Endodermal cell (in vitro differentiated cells): ENCODE measurements at regions not wholly inside any gene's neighbourhood (a gene's known extent, or its start where the extent isn't known, plus 50 kb on each side); places are given as distances from the start of the nearest gene placed in this dataset.

Source experiments
- DNase-seq: peaks from one replicate; pipeline ENCODE4 v3.0.0-alpha.2; 2017
- H3K27ac ChIP-seq: 2 replicates; pipeline ENCODE4 v1.5.1; 2013; ENCODE audit warnings: mild to moderate bottlenecking, low read depth, low read length, moderate library complexity
- H3K27me3 ChIP-seq: 2 replicates; pipeline ENCODE4 v1.6.1; 2013; ENCODE audit warnings: mild to moderate bottlenecking, low read length, moderate library complexity; ENCODE audit not compliant: insufficient read depth, control insufficient read depth, poor library complexity, severe bottlenecking
- H3K36me3 ChIP-seq: 2 replicates; pipeline ENCODE4 v1.7.0; 2013; ENCODE audit warnings: mild to moderate bottlenecking, low read length, moderate library complexity; ENCODE audit not compliant: control insufficient read depth, insufficient read depth
- H3K4me1 ChIP-seq: one replicate; pipeline ENCODE4 v1.7.0; 2013; ENCODE audit warnings: low read length; ENCODE audit not compliant: control insufficient read depth, insufficient read depth
- H3K4me3 ChIP-seq: 2 replicates; pipeline ENCODE4 v1.5.1; 2013; ENCODE audit warnings: mild to moderate bottlenecking, low read length, moderate library complexity
- H3K9ac ChIP-seq: 2 replicates; pipeline ENCODE4 v1.6.1; 2013; ENCODE audit warnings: mild to moderate bottlenecking, low read length, moderate library complexity; ENCODE audit not compliant: poor library complexity, severe bottlenecking; ENCODE audit errors: extremely low read depth
- H3K9me3 ChIP-seq: 2 replicates; pipeline ENCODE4 v1.6.1; 2013; ENCODE audit warnings: mild to moderate bottlenecking, low read length, moderate library complexity; ENCODE audit not compliant: control insufficient read depth
- H3K27ac Mint-ChIP-seq: 2 replicates; pipeline ENCODE4 v1.8.0; 2020; ENCODE audit warnings: mixed read lengths
- H3K27me3 Mint-ChIP-seq: 2 replicates; pipeline ENCODE4 v1.8.0; 2021; ENCODE audit warnings: mild to moderate bottlenecking, mixed read lengths; ENCODE audit not compliant: insufficient read depth
- H3K36me3 Mint-ChIP-seq: 2 replicates; pipeline ENCODE4 v1.8.0; 2020; ENCODE audit warnings: low read depth, mixed read lengths
- H3K4me1 Mint-ChIP-seq: 2 replicates; pipeline ENCODE4 v1.8.0; 2020; ENCODE audit warnings: mixed read lengths
- H3K4me3 Mint-ChIP-seq: 2 replicates; pipeline ENCODE4 v1.8.0; 2020; ENCODE audit warnings: mild to moderate bottlenecking, moderate library complexity, mixed read lengths
- H3K9me3 Mint-ChIP-seq: 2 replicates; pipeline ENCODE4 v1.8.0; 2020; ENCODE audit warnings: mild to moderate bottlenecking, mixed read lengths
- WGBS, 2 experiments: methylation state at CpG; one replicate each; pipeline versions ENCODE4 v1.1.5 to v1.1.7; 2013; ENCODE audit warnings: missing lambda C conversion rate in 2 of 2, mixed read lengths in 1 of 2; ENCODE audit not compliant: insufficient coverage in 1 of 2, insufficient read length in 1 of 2; 5-methylcytosine and 5-hydroxymethylcytosine counted together
- TF ChIP-seq, protein P1 (sequence below): fragments of 200-600 bp; sonication (generic); conservative IDR thresholded peaks from 2 replicates; pipeline ENCODE4 v1.5.0; 2021; ENCODE audit warnings: antibody characterized with exemption, mild to moderate bottlenecking

DNA sequence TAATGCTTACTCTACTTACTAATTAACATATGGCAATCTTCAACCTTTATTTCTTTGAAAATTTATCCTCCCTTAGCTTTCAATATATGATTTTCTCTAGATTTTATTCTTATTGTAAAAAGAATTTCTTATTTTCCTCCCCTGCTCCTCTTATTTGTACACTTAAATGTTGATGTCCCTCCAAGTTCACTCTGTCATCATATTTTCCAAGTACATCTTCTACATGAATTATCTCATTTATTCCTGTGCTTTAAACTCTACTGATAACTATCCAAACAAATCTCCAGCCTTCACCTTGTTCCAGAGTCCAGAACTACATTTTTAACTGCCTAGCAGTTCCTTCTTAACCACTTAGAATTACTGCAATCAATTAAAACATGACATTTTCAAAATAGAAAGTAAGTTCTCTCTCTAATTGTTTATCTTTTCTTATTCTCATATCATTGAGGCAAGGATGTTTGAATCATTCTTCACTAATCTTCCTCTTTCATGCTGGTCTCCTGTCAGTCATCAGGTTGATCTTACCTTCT is 261.6 kb upstream of the FAR2 start:
- Histone ChIP-seq H3K4me1 (no peaks in the 10 kb centered on the region), H3K9ac (no peak overlapping the region), H3K27me3 (no peaks in the 10 kb centered on the region), H3K36me3 (no peaks in the 10 kb centered on the region), H3K27ac (no peak overlapping the region), H3K4me3 (no peak overlapping the region), H3K9me3 (no peaks in the 10 kb centered on the region)
- Mint-ChIP-seq H3K27ac (no peak overlapping the region), H3K4me1 (peaks cover 3% of the 10 kb centered on the region), H3K4me3 (no peak overlapping the region), H3K27me3 (no peaks in the 10 kb centered on the region), H3K9me3 (no peaks in the 10 kb centered on the region), H3K36me3 (no peaks in the 10 kb centered on the region)
- TF ChIP-seq, protein P1, sequence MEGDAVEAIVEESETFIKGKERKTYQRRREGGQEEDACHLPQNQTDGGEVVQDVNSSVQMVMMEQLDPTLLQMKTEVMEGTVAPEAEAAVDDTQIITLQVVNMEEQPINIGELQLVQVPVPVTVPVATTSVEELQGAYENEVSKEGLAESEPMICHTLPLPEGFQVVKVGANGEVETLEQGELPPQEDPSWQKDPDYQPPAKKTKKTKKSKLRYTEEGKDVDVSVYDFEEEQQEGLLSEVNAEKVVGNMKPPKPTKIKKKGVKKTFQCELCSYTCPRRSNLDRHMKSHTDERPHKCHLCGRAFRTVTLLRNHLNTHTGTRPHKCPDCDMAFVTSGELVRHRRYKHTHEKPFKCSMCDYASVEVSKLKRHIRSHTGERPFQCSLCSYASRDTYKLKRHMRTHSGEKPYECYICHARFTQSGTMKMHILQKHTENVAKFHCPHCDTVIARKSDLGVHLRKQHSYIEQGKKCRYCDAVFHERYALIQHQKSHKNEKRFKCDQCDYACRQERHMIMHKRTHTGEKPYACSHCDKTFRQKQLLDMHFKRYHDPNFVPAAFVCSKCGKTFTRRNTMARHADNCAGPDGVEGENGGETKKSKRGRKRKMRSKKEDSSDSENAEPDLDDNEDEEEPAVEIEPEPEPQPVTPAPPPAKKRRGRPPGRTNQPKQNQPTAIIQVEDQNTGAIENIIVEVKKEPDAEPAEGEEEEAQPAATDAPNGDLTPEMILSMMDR, result no peak
- DNase-seq, result no peak

GRCh38 chr12:28890664-28891063 is 258.4 kb upstream of the FAR2 start:
- Histone ChIP-seq H3K9me3 (no peaks in the 10 kb centered on the region), H3K36me3 (no peaks in the 10 kb centered on the region), H3K9ac (no peak overlapping the region), H3K27me3 (no peaks in the 10 kb centered on the region), H3K4me1 (no peaks in the 10 kb centered on the region), H3K27ac (no peak overlapping the region), H3K4me3 (no peak overlapping the region)
- DNase-seq, result no peak
- Mint-ChIP-seq H3K27me3 (no peaks in the 10 kb centered on the region), H3K4me1 (peaks cover 3% of the 10 kb centered on the region), H3K27ac (no peak overlapping the region), H3K9me3 (no peaks in the 10 kb centered on the region), H3K36me3 (no peaks in the 10 kb centered on the region), H3K4me3 (no peak overlapping the region)
- WGBS, 2 experiments, result 67 to 72% methylated on average over 4 of the region's 4 CpGs
- TF ChIP-seq, protein P1, result no peak

DNA sequence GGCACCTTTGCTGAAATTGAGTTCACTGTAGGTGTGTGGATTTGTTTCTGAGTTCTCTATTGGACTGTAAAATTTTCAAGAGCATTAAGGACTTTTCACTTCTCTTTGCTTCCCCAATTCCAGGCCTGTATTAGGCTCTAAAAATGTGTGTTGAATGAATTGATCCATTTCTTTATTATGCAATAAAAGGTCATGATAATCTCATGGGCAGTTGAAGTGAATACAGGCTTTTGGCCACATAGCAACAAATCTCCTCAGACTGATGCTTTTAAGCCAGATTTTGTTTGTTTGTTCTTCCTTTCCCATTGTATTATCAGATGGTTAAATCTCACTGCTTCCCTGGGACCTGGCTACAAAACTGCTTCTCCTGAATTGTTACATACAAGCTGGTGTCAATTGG is 258.0 kb upstream of the FAR2 start:
- no peaks in the 10 kb centered on the region for H3K27me3 ChIP-seq
- no peak overlapping the region for H3K27ac ChIP-seq
- H3K27ac Mint-ChIP-seq, result no peak overlapping the region
- peaks cover 3% of the 10 kb centered on the region for H3K4me1 Mint-ChIP-seq
- H3K9me3 Mint-ChIP-seq, result no peaks in the 10 kb centered on the region
- H3K4me3 Mint-ChIP-seq, result no peak overlapping the region
- no peaks in the 10 kb centered on the region for H3K36me3 Mint-ChIP-seq
- TF ChIP-seq, protein P1, result no peak
- no peaks in the 10 kb centered on the region for H3K27me3 Mint-ChIP-seq
- no peaks in the 10 kb centered on the region for H3K9me3 ChIP-seq
- no peaks in the 10 kb centered on the region for H3K36me3 ChIP-seq
- H3K4me3 ChIP-seq, result no peak overlapping the region
- no peak for DNase-seq
- H3K9ac ChIP-seq, result no peak overlapping the region
- no peaks in the 10 kb centered on the region for H3K4me1 ChIP-seq
